ENCODE measurements at regions not wholly inside any gene's neighbourhood (a gene's known extent, or its start where the extent isn't known, plus 50 kb on each side); places are given as distances from the start of the nearest gene placed in this dataset.
A peak's percentile ranks its signal among the peaks of the same experiment; 100 is the strongest.

DNA sequence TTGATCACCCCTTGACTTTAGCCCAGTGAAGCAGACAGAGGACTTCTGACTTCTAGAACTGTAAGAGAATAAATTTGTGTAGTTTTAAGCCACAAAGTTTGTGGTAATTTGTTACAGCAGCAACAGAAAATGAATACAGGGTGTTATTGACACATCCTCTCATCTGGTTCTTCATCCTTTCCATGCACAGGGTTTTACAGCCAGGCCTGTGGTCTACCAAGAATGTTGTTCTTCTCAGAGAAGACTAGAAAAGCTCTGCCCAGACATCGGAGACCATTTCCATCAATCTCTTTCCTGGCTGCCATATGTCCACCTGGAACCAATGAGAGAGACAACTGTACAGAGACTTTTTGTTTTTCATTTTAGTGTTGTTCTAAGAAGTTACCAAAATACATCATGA lies 308.2 kb upstream of the AMIGO2 start:
- Histone ChIP-seq H3K27me3 (replicated peaks; ENCODE audit: insufficient read depth) (no peaks in the 10 kb centered on the region), H3K4me3 (no peak overlapping the region), H3K36me3 (no peaks in the 10 kb centered on the region), H3K4me1 (ENCODE audit: control insufficient read depth in 1 of 2, low read depth in 2 of 2) (peaks cover 5 to 24% of the 10 kb centered on the region in 2 donors), H3K27ac (no peak overlapping the region), H3K9me3 (no peaks in the 10 kb centered on the region)
- DNase-seq (ENCODE audit: low spot score) = no peak
- ATAC-seq (ENCODE audit: insufficient number of reproducible peaks, low FRiP score, low read depth) = no peak
- TF ChIP-seq, protein P1, sequence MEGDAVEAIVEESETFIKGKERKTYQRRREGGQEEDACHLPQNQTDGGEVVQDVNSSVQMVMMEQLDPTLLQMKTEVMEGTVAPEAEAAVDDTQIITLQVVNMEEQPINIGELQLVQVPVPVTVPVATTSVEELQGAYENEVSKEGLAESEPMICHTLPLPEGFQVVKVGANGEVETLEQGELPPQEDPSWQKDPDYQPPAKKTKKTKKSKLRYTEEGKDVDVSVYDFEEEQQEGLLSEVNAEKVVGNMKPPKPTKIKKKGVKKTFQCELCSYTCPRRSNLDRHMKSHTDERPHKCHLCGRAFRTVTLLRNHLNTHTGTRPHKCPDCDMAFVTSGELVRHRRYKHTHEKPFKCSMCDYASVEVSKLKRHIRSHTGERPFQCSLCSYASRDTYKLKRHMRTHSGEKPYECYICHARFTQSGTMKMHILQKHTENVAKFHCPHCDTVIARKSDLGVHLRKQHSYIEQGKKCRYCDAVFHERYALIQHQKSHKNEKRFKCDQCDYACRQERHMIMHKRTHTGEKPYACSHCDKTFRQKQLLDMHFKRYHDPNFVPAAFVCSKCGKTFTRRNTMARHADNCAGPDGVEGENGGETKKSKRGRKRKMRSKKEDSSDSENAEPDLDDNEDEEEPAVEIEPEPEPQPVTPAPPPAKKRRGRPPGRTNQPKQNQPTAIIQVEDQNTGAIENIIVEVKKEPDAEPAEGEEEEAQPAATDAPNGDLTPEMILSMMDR (IDR thresholded peaks at IDR 0.05) = no peak

DNA sequence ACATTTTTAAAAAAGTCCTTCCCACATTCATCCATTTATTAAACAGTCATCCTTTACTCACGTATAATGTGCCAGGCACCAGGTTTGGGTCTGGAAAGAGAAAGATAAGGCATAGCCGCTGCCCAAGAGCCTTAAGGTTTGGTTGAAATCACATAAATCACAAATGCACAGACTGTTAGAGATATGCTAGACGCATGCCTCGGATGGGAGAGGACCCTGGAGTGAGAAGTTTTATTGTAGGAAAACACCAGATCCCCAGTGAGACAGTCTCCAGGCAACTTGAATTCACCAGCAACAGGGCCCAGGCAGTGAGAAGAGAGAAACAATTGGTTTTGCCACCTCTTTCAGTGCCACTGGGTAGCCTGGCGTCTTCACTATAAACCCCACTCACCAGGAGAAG lies 305.9 kb upstream of the AMIGO2 start:
- H3K27me3 ChIP-seq (replicated peaks; ENCODE audit: insufficient read depth) = no peaks in the 10 kb centered on the region

DNA sequence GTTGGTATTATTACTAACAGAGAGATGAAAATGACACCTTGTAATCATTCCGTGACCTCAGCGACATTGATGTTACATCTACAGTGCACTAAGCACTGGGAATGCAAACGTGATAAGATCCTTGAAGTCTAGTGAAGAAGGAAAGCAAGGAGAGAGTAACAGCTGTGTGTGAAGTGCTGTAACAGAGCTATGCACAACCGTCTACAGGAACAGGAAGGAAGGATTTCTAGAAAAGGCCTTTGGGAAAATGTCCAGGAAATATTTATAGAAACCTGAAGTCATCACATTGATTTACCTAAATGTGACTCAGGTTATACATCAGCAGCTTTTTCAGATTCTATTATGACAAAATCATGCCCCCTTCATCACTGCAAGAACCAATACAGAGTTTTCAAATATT lies 304.2 kb upstream of the AMIGO2 start:
- Histone ChIP-seq H3K36me3 (no peaks in the 10 kb centered on the region), H3K27me3 (replicated peaks; ENCODE audit: insufficient read depth) (no peaks in the 10 kb centered on the region), H3K4me3 (no peak overlapping the region), H3K27ac (no peak overlapping the region), H3K4me1 (ENCODE audit: control insufficient read depth in 1 of 2, low read depth in 2 of 2) (peaks cover 4 to 16% of the 10 kb centered on the region in 2 donors), H3K9me3 (no peaks in the 10 kb centered on the region)
- TF ChIP-seq, protein P1 (IDR thresholded peaks at IDR 0.05) = no peak
- DNase-seq (ENCODE audit: low spot score) (no peak), ATAC-seq (ENCODE audit: insufficient number of reproducible peaks, low FRiP score, low read depth) (no peak)

More for the DNA sequence above, 305.9 kb upstream of the AMIGO2 start:
- H3K36me3 ChIP-seq = no peaks in the 10 kb centered on the region
- DNase-seq (ENCODE audit: low spot score) = no peak
- H3K9me3 ChIP-seq = no peaks in the 10 kb centered on the region
- no peak for ATAC-seq (ENCODE audit: insufficient number of reproducible peaks, low FRiP score, low read depth)
- TF ChIP-seq, protein P1 (IDR thresholded peaks at IDR 0.05) = no peak
- no peak overlapping the region for H3K4me3 ChIP-seq
- H3K4me1 ChIP-seq (ENCODE audit: control insufficient read depth in 1 of 2, low read depth in 2 of 2) = peaks cover 4 to 11% of the 10 kb centered on the region in 2 donors
- no peak overlapping the region for H3K27ac ChIP-seq

DNA sequence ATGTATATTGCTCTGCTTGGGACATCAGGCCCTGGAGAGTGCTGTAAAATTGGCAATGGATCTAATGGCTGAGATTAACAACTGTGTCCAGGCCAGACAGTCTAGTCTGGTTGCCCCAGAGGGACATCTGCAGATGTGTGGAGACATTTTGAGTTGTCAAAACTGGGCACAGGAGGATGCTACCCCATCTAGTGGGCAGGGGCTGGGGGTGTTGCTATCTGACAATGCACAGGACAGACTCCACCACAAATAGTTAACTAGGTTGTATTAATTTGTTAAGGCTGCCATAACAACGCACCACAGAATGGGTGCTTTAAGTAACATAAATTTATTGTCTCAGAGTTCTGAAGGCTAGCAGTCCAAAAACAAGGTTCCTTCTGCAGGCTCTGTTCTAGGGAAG lies 302.5 kb upstream of the AMIGO2 start:
- Histone ChIP-seq H3K4me1 (ENCODE audit: control insufficient read depth in 1 of 2, low read depth in 2 of 2) (peaks cover 8 to 32% of the 10 kb centered on the region in 2 donors), H3K27me3 (replicated peaks; ENCODE audit: insufficient read depth) (no peaks in the 10 kb centered on the region), H3K4me3 (no peak overlapping the region), H3K27ac (no peak overlapping the region), H3K36me3 (no peaks in the 10 kb centered on the region), H3K9me3 (no peaks in the 10 kb centered on the region)
- no peak for ATAC-seq (ENCODE audit: insufficient number of reproducible peaks, low FRiP score, low read depth)
- DNase-seq (ENCODE audit: low spot score) = no peak
- TF ChIP-seq, protein P1 (IDR thresholded peaks at IDR 0.05) = no peak

DNA sequence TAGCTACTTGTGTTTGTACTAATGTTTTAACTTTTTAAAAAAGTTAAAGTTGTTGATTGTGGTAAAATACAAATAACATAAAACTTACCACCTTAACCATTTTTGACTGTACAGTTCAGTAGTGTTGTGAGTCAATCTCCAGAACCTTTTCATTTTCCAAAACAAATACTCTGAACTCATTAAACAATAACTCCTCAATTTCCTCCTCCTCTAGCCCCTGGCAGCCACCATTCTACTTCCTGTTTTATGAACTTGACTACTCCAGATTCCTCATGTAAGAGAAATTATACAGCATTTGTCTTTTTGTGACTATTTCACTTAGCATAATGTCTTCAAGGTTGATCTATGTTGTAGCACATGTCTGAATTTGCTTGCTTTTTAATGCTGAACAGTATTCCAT lies 299.1 kb upstream of the AMIGO2 start:
- ATAC-seq (ENCODE audit: insufficient number of reproducible peaks, low FRiP score, low read depth) = no peak
- H3K36me3 ChIP-seq = no peaks in the 10 kb centered on the region
- H3K27ac ChIP-seq = peak overlapping the region in 1 of 2 donors; percentile 81
- DNase-seq (ENCODE audit: low spot score) = no peak
- H3K27me3 ChIP-seq (replicated peaks; ENCODE audit: insufficient read depth) = no peaks in the 10 kb centered on the region
- peaks cover 4 to 30% of the 10 kb centered on the region in 2 donors for H3K4me1 ChIP-seq (ENCODE audit: control insufficient read depth in 1 of 2, low read depth in 2 of 2)
- TF ChIP-seq, protein P1 (IDR thresholded peaks at IDR 0.05) = no peak
- H3K9me3 ChIP-seq = no peaks in the 10 kb centered on the region
- no peak overlapping the region for H3K4me3 ChIP-seq

Data from thoracic aorta (tissue), 2 donors.